HCT116 (cell line): ENCODE measurements at regions not wholly inside any gene's neighbourhood (a gene's known extent, or its start where the extent isn't known, plus 50 kb on each side); places are given as distances from the start of the nearest gene placed in this dataset.

Experiments
- ATAC-seq: fragments of 200-7000 bp; cut with Tn5 transposase; 2 replicates; pipeline ENCODE4 v1.9.1; 2020; ENCODE audit warnings: mild to moderate bottlenecking, moderate library complexity
- BruUV-seq: library from RNA; stranded (reverse); fragments of 400-500 nt; replicated peaks from 2 replicates; lab custom pipeline; 2021; lab: Mats Ljungman, UMichigan
- CTCF ChIA-PET: fragments of 300-600 bp; sonication (Branson Sonifier 250); formaldehyde crosslinking; loops from one replicate; lab custom pipeline; 2021; ENCODE audit warnings: antibody characterized with exemption; lab: Charles Lee
- POLR2A ChIA-PET: fragments of 300-600, 350-600 bp; sonication (Branson Sonifier 250); formaldehyde crosslinking; loops from one replicate; lab custom pipeline; 2021; ENCODE audit warnings: antibody characterized with exemption; lab: Charles Lee
- RAD21 ChIA-PET, 2 experiments: fragments of 300-600 bp; sonication (Branson Sonifier 250); formaldehyde crosslinking; loops; one replicate each; lab custom pipeline; 2023; ENCODE audit warnings: low total read pairs in 2 of 2; ENCODE audit not compliant: uncharacterized antibody in 2 of 2, unreplicated experiment in 2 of 2, low non-redundant PET in 1 of 2; lab: Charles Lee
- DNase-seq: peaks from one replicate; pipeline ENCODE4 v3.0.0-alpha.2; 2010; ENCODE audit warnings: low read depth, low spot score
- H2AFZ ChIP-seq: fragments of 200-600 bp; shearing (Covaris generic), sonication (generic); 2 replicates; pipeline ENCODE4 v1.6.1; 2017; ENCODE audit warnings: low read depth, mixed run types, mixed read lengths, antibody characterized with exemption, low read length; ENCODE audit not compliant: poor library complexity, severe bottlenecking
- H3K27ac ChIP-seq: 2 replicates; pipeline ENCODE4 v1.5.1; 2012; ENCODE audit warnings: low read depth, low read length
- H3K27me3 ChIP-seq: fragments of 200-600 bp; sonication (generic); 2 replicates; pipeline ENCODE4 v1.6.1; 2016; ENCODE audit warnings: mixed run types, low read length, mixed read lengths; ENCODE audit not compliant: insufficient read depth
- H3K36me3 ChIP-seq, 2 experiments: fragments of 200-500 bp in 1 of 2; fragments of 200-600 bp in 1 of 2; sonication (Bioruptor generic) in 1 of 2; sonication (generic) in 1 of 2; 2 replicates each; pipeline versions ENCODE4 v1.5.1 to v1.6.1; 2014 to 2016; ENCODE audit warnings: low read length in 2 of 2, inconsistent platforms in 1 of 2, mixed read lengths in 1 of 2, mixed run types in 1 of 2; ENCODE audit not compliant: insufficient read depth in 2 of 2, control insufficient read depth in 1 of 2
- H3K4me1 ChIP-seq, 2 experiments: fragments of 200-600 bp in 1 of 2; sonication (generic) in 1 of 2; 2 replicates each; pipeline versions ENCODE4 v1.5.1 to v1.6.1; 2012 to 2017; ENCODE audit warnings: low read length in 2 of 2, inconsistent platforms in 1 of 2, mild to moderate bottlenecking in 1 of 2, mixed read lengths in 1 of 2, mixed run types in 1 of 2, moderate library complexity in 1 of 2; ENCODE audit not compliant: insufficient read depth in 2 of 2, control insufficient read depth in 1 of 2
- H3K4me2 ChIP-seq: fragments of 200-600 bp; sonication (generic); 2 replicates; pipeline ENCODE4 v1.6.1; 2017; ENCODE audit warnings: mixed run types, low read length, mixed read lengths
- H3K4me3 ChIP-seq, 2 experiments: fragments of 200-600 bp in 1 of 2; sonication (generic) in 1 of 2; replicated peaks in 1 of 2; 2 replicates each; pipeline ENCODE4 v1.5.1; 2011 to 2016; ENCODE audit warnings: low read length in 2 of 2, control low read depth in 1 of 2, low read depth in 1 of 2, mild to moderate bottlenecking in 1 of 2, mixed read lengths in 1 of 2, mixed run types in 1 of 2
- H3K79me2 ChIP-seq: fragments of 200-600 bp; sonication (generic); 2 replicates; pipeline ENCODE4 v1.6.1; 2017; ENCODE audit warnings: mild to moderate bottlenecking, mixed run types, low read length, moderate library complexity, mixed read lengths; ENCODE audit not compliant: insufficient read depth
- H3K9ac ChIP-seq: fragments of 200-600 bp; sonication (generic); 2 replicates; pipeline ENCODE4 v1.6.1; 2016; ENCODE audit warnings: low read length, mixed read lengths
- H3K9me2 ChIP-seq: fragments of 200-600 bp; sonication (generic), shearing (Covaris generic); 2 replicates; pipeline ENCODE4 v1.6.1; 2017; ENCODE audit warnings: mixed run types, mild to moderate bottlenecking, moderate library complexity; ENCODE audit not compliant: insufficient read depth
- H3K9me3 ChIP-seq, 2 experiments: fragments of 200-500 bp in 1 of 2; fragments of 200-600 bp in 1 of 2; sonication (Bioruptor generic) in 1 of 2; sonication (generic) in 1 of 2; 2 replicates each; pipeline ENCODE4 v1.6.1; 2014 to 2017; ENCODE audit warnings: low read length in 2 of 2, mixed read lengths in 2 of 2, inconsistent platforms in 1 of 2, low read depth in 1 of 2, mild to moderate bottlenecking in 1 of 2, mixed run types in 1 of 2, moderate library complexity in 1 of 2; ENCODE audit not compliant: control insufficient read depth in 1 of 2, insufficient read depth in 1 of 2
- H4K20me1 ChIP-seq: fragments of 200-600 bp; sonication (generic), shearing (Covaris generic); 2 replicates; pipeline ENCODE4 v1.6.1; 2017; ENCODE audit warnings: mixed run types, mild to moderate bottlenecking, moderate library complexity; ENCODE audit not compliant: insufficient read depth
- EGR1 ChIP-seq: IDR thresholded peaks from 2 replicates; pipeline ENCODE4 v1.6.1; 2012; ENCODE audit warnings: low read depth
- ELF1 ChIP-seq: IDR thresholded peaks from 2 replicates; pipeline ENCODE4 v1.6.1; 2012; ENCODE audit warnings: low read depth, borderline replicate concordance
- FOSL1 ChIP-seq: IDR thresholded peaks from 2 replicates; pipeline ENCODE4 v1.6.1; 2012; ENCODE audit warnings: low read depth
- MAX ChIP-seq: IDR thresholded peaks from 2 replicates; pipeline ENCODE4 v1.6.1; 2012
- RAD21 ChIP-seq: IDR thresholded peaks from 2 replicates; pipeline ENCODE4 v1.6.1; 2012; ENCODE audit warnings: low read depth, mild to moderate bottlenecking
- YY1 ChIP-seq: IDR thresholded peaks from 2 replicates; pipeline ENCODE4 v1.6.1; 2011; ENCODE audit warnings: low read length, low read depth, moderate library complexity, mild to moderate bottlenecking; ENCODE audit not compliant: insufficient replicate concordance; ENCODE audit errors: extremely low read depth
- ZFX ChIP-seq: fragments of 450-650 bp; IDR thresholded peaks from 2 replicates; pipeline ENCODE4 v1.6.1; 2017
- intact Hi-C: fragments of 100-400 bp; cut with micrococcal nuclease; formaldehyde crosslinking; loops from 2 replicates; pipeline ENCODE4 v1.10.0; 2022
- TF ChIP-seq, protein P1 (sequence below), 3 experiments: fragments of 200-600 bp in 1 of 3; sonication (generic) in 1 of 3; IDR thresholded peaks in 2 of 3; conservative IDR thresholded peaks in 1 of 3; 2 replicates each; pipeline ENCODE4 v1.5.1; 2012 to 2017; ENCODE audit warnings: low read depth in 2 of 3, low read length in 2 of 3, antibody characterized with exemption in 1 of 3, borderline replicate concordance in 1 of 3, control low read depth in 1 of 3, mild to moderate bottlenecking in 1 of 3, mixed read lengths in 1 of 3, mixed run types in 1 of 3, moderate library complexity in 1 of 3; ENCODE audit not compliant: insufficient read depth in 1 of 3

DNA sequence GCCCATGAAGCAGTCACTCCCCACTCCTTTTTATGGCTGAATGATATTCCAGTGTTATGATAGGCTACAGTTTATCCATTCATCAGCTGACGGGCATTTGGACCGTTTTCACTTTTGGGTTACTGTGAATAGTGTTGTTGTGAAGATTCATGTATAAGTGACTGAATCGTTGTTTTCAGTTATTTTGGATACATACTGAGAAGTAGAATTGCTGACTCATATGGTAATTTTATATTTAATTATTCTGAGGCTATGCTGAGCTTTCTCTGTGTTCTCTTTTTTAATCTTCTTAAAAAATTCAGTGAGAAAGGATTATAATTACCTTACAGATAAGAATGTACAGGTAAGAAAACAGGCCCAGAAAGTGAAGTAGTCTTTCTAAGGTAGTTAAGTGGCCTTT, 117.9 kb upstream of the MPHOSPH6 start:
- H2AFZ ChIP-seq, result no peak overlapping the region
- H3K4me3 ChIP-seq, result no peak overlapping the region
- no peaks in the 10 kb centered on the region for H4K20me1 ChIP-seq
- TF ChIP-seq YY1 (no peak), FOSL1 (no peak), RAD21 (no peak), MAX (no peak), ZFX (no peak), ELF1 (no peak)
- TF ChIP-seq, protein P1, sequence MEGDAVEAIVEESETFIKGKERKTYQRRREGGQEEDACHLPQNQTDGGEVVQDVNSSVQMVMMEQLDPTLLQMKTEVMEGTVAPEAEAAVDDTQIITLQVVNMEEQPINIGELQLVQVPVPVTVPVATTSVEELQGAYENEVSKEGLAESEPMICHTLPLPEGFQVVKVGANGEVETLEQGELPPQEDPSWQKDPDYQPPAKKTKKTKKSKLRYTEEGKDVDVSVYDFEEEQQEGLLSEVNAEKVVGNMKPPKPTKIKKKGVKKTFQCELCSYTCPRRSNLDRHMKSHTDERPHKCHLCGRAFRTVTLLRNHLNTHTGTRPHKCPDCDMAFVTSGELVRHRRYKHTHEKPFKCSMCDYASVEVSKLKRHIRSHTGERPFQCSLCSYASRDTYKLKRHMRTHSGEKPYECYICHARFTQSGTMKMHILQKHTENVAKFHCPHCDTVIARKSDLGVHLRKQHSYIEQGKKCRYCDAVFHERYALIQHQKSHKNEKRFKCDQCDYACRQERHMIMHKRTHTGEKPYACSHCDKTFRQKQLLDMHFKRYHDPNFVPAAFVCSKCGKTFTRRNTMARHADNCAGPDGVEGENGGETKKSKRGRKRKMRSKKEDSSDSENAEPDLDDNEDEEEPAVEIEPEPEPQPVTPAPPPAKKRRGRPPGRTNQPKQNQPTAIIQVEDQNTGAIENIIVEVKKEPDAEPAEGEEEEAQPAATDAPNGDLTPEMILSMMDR (IDR thresholded peaks at IDR 0.05 in 2 of 3, conservative IDR thresholded peaks at IDR 0.05 in 1 of 3; ENCODE audit: borderline replicate concordance in 1 of 3, insufficient read depth in 1 of 3, low read depth in 2 of 3, low read length in 2 of 3), result no peak
- no peak overlapping the region for H3K9ac ChIP-seq
- ATAC-seq, result no peak
- no TSS peak for BruUV-seq
- no peak overlapping the region for H3K4me2 ChIP-seq
- no peaks in the 10 kb centered on the region for H3K79me2 ChIP-seq
- ChIA-PET POLR2A (no interaction called here), CTCF (no interaction called here), RAD21 (no interaction called here)
- no peak overlapping the region for H3K27ac ChIP-seq
- H3K36me3 ChIP-seq, result no peaks in the 10 kb centered on the region
- no peaks in the 10 kb centered on the region for H3K9me2 ChIP-seq
- intact Hi-C loops, result no loop called here
- no peaks in the 10 kb centered on the region for H3K9me3 ChIP-seq
- peaks cover 54% of the 10 kb centered on the region for H3K27me3 ChIP-seq
- no peak for DNase-seq
- no peaks in the 10 kb centered on the region for H3K4me1 ChIP-seq

DNA sequence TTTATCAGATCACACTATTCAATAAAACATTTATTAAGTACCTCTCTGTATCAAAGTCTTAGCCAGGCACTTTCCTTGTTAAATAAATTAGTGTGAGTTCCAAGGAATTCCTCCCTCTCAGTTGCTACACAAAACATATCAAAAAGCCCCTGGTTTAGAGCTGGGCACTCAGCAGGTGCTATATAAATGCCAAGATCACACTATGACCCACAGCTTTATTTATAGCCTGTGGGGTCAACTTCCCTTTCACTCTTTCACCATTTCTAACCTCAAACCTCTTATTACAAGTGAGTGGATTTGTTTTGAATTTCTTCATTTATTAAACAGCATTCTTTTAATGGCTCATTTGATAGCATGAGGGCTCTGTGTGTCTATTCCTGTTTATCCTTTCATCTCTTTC, 112.6 kb upstream of the MPHOSPH6 start:
- no peak for ATAC-seq
- H3K4me1 ChIP-seq, result no peaks in the 10 kb centered on the region
- no peaks in the 10 kb centered on the region for H3K9me2 ChIP-seq
- DNase-seq, result no peak
- TF ChIP-seq EGR1, result no peak
- H3K4me2 ChIP-seq, result no peak overlapping the region
- H3K4me3 ChIP-seq, result no peak overlapping the region
- BruUV-seq, result no TSS peak
- CTCF ChIA-PET, result no interaction called here
- H3K36me3 ChIP-seq, result no peaks in the 10 kb centered on the region
- POLR2A ChIA-PET, result no interaction called here
- no peak overlapping the region for H3K9ac ChIP-seq
- intact Hi-C loops, result no loop called here
- no peaks in the 10 kb centered on the region for H4K20me1 ChIP-seq
- peaks cover 39% of the 10 kb centered on the region for H3K27me3 ChIP-seq
- no peaks in the 10 kb centered on the region for H3K9me3 ChIP-seq
- no peaks in the 10 kb centered on the region for H3K79me2 ChIP-seq
- no peak overlapping the region for H3K27ac ChIP-seq
- RAD21 ChIA-PET, result no interaction called here
- H2AFZ ChIP-seq, result no peak overlapping the region
